ENCODE measurements at regions not wholly inside any gene's neighbourhood (a gene's known extent, or its start where the extent isn't known, plus 50 kb on each side); places are given as distances from the start of the nearest gene placed in this dataset.

DNA sequence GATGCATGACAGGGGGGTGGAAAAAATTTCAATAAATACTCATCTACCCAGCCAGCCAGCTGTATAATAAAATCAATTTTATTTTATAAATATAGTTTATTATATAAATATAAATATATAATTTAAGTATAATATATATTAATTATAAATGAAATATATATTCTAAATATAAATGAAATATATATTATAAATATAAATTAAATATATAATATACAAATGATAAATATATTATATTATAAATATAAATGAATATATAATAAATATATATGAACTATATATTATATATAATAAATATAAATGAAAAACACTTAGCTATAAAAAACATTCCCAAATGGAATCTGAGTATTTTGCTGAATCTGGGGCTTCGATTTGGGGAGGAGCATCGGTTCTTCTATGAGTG is 79.4 kb upstream of the CDCA7L start:
- no peaks in the 10 kb centered on the region for H3K4me1 ChIP-seq (ENCODE audit: control insufficient read depth in 1 of 2, low read depth in 2 of 2)
- no peak overlapping the region for H3K27ac ChIP-seq
- H3K36me3 ChIP-seq: no peaks in the 10 kb centered on the region
- DNase-seq (ENCODE audit: low spot score): no peak
- H3K4me3 ChIP-seq: no peak overlapping the region
- H3K27me3 ChIP-seq (replicated peaks; ENCODE audit: insufficient read depth): no peaks in the 10 kb centered on the region
- no peak for ATAC-seq (ENCODE audit: insufficient number of reproducible peaks, low FRiP score, low read depth)
- H3K9me3 ChIP-seq: no peaks in the 10 kb centered on the region
- TF ChIP-seq, protein P1, sequence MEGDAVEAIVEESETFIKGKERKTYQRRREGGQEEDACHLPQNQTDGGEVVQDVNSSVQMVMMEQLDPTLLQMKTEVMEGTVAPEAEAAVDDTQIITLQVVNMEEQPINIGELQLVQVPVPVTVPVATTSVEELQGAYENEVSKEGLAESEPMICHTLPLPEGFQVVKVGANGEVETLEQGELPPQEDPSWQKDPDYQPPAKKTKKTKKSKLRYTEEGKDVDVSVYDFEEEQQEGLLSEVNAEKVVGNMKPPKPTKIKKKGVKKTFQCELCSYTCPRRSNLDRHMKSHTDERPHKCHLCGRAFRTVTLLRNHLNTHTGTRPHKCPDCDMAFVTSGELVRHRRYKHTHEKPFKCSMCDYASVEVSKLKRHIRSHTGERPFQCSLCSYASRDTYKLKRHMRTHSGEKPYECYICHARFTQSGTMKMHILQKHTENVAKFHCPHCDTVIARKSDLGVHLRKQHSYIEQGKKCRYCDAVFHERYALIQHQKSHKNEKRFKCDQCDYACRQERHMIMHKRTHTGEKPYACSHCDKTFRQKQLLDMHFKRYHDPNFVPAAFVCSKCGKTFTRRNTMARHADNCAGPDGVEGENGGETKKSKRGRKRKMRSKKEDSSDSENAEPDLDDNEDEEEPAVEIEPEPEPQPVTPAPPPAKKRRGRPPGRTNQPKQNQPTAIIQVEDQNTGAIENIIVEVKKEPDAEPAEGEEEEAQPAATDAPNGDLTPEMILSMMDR (IDR thresholded peaks at IDR 0.05): no peak

DNA sequence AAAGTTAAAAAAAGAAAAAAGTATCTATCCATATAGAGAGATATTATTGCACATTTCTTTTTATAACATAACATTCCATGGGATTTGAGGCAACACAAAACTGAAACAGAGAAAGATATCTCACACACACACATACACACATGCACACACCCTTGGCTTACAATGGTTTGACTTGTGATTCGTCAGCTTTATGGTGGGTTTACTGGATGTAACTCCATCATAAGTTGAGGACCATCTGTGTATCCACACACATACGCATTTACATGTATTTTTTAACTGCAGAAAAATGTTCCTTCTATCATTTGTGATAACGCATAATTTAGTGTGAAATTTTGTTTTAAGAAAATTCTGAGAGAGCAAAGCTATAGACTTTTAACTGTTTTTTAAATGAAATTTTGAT is 74.2 kb upstream of the CDCA7L start:
- no peak for ATAC-seq (ENCODE audit: insufficient number of reproducible peaks, low FRiP score, low read depth)
- no peaks in the 10 kb centered on the region for H3K4me1 ChIP-seq (ENCODE audit: control insufficient read depth in 1 of 2, low read depth in 2 of 2)
- TF ChIP-seq, protein P1 (IDR thresholded peaks at IDR 0.05): no peak
- DNase-seq (ENCODE audit: low spot score): no peak
- no peak overlapping the region for H3K4me3 ChIP-seq
- H3K27me3 ChIP-seq (replicated peaks; ENCODE audit: insufficient read depth): no peaks in the 10 kb centered on the region
- no peaks in the 10 kb centered on the region for H3K9me3 ChIP-seq
- no peak overlapping the region for H3K27ac ChIP-seq
- no peaks in the 10 kb centered on the region for H3K36me3 ChIP-seq

DNA sequence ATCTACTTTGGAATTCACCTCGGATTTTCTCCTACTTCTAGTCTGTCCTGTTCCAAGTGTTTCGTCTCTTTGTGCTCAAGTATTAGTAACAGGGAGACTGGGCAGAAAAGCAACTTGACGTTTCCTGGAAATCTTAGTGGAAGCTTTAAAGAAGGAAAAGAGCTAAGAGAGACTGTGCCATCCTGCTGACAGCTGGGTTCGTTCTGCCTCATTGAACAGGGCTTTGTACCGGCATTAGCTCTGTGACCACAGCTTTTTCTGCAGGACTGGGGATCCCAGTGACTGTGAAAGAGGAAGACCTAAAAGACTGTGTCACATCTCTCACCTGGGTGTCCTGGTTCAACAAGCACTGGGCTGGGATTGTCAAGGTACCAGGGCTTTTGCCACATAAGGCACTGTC is 70.8 kb upstream of the CDCA7L start:
- ATAC-seq (ENCODE audit: insufficient number of reproducible peaks, low FRiP score, low read depth): no peak
- no peak overlapping the region for H3K4me3 ChIP-seq
- H3K4me1 ChIP-seq (ENCODE audit: control insufficient read depth in 1 of 2, low read depth in 2 of 2): no peaks in the 10 kb centered on the region
- TF ChIP-seq, protein P1 (IDR thresholded peaks at IDR 0.05): no peak
- H3K9me3 ChIP-seq: no peaks in the 10 kb centered on the region
- H3K27me3 ChIP-seq (replicated peaks; ENCODE audit: insufficient read depth): no peaks in the 10 kb centered on the region
- H3K36me3 ChIP-seq: no peaks in the 10 kb centered on the region
- no peak for DNase-seq (ENCODE audit: low spot score)
- no peak overlapping the region for H3K27ac ChIP-seq

DNA sequence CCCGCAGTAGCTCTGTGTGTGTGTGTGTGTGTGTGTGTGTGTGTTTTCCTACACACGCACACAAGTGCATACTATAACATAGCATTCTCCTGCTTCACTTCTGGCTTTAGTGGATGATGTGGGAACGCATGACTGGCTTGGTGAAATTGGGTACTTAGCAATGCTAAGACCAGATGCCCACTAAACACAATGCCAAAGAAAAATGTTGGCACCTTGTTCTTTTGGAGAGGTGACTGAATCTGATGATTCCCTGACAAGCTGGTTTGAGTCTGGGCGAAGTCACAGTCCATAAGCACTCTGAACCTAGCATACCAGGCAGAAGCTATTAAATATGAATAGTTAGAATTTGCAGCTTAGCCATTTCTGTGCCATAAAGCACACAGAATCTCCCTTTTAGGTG is 68.0 kb upstream of the CDCA7L start:
- H3K4me3 ChIP-seq: no peak overlapping the region
- no peaks in the 10 kb centered on the region for H3K4me1 ChIP-seq (ENCODE audit: control insufficient read depth in 1 of 2, low read depth in 2 of 2)
- H3K36me3 ChIP-seq: no peaks in the 10 kb centered on the region
- H3K27ac ChIP-seq: no peak overlapping the region
- ATAC-seq (ENCODE audit: insufficient number of reproducible peaks, low FRiP score, low read depth): no peak
- H3K27me3 ChIP-seq (replicated peaks; ENCODE audit: insufficient read depth): no peaks in the 10 kb centered on the region
- no peak for DNase-seq (ENCODE audit: low spot score)
- H3K9me3 ChIP-seq: no peaks in the 10 kb centered on the region
- TF ChIP-seq, protein P1 (IDR thresholded peaks at IDR 0.05): no peak

DNA sequence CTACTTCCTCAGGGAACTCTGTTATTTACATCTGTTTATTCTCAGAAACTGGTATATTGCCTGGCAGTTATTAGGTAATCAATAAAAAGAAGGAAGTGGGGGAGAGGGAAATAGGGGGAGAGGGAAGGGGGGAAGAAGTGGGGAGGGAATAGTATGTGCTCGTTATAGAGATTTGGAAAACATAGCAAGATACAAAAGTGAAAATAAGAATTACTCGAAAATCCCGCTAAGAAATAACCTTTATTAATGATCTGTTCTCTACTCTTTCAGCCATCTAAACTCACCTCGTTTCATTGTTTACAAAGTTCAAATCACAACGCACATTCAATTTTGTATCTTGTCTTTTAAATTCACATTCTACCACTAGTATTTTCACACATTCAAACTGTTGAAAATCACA is 63.0 kb upstream of the CDCA7L start:
- Histone ChIP-seq H3K27ac (no peak overlapping the region), H3K27me3 (replicated peaks; ENCODE audit: insufficient read depth) (no peaks in the 10 kb centered on the region), H3K4me3 (no peak overlapping the region), H3K9me3 (no peaks in the 10 kb centered on the region), H3K4me1 (ENCODE audit: control insufficient read depth in 1 of 2, low read depth in 2 of 2) (no peaks in the 10 kb centered on the region), H3K36me3 (no peaks in the 10 kb centered on the region)
- TF ChIP-seq, protein P1 (IDR thresholded peaks at IDR 0.05): no peak
- DNase-seq (ENCODE audit: low spot score) (no peak), ATAC-seq (ENCODE audit: insufficient number of reproducible peaks, low FRiP score, low read depth) (no peak)
